ENCODE measurements at regions not wholly inside any gene's neighbourhood (a gene's known extent, or its start where the extent isn't known, plus 50 kb on each side); places are given as distances from the start of the nearest gene placed in this dataset.

- H2AFZ ChIP-seq (replicated peaks; ENCODE audit: low read length, poor library complexity): no peak overlapping the region
- H2BK120ac ChIP-seq (ENCODE audit: low read depth, low read length): no peak overlapping the region
- no peak overlapping the region for H3K14ac ChIP-seq (replicated peaks; ENCODE audit: low read depth, low read length)
- no peak overlapping the region for H4K8ac ChIP-seq (ENCODE audit: low read depth in 2 of 2, low read length in 2 of 2)
- no peak overlapping the region for H3K18ac ChIP-seq (ENCODE audit: low read depth, low read length)
- H3K23ac ChIP-seq (ENCODE audit: low read depth, low read length): no peak overlapping the region
- POLR2A ChIA-PET (ENCODE audit: unreplicated experiment): no interaction called here
- no peak overlapping the region for H2BK15ac ChIP-seq (ENCODE audit: low read depth, low read length)
- no peak overlapping the region for H2BK20ac ChIP-seq (ENCODE audit: low read depth, low read length)
- BruUV-seq (replicated peaks): no TSS peak
- no peaks in the 10 kb centered on the region for H4K20me1 ChIP-seq (ENCODE audit: insufficient read depth, low read length)
- no peaks in the 10 kb centered on the region for H3K9me3 ChIP-seq (ENCODE audit: control insufficient read depth, insufficient read depth, low read length)
- DNase-seq: no peak
- CTCF ChIA-PET: no interaction called here
- intact Hi-C loops (cut with micrococcal nuclease): no loop called here
- no peak overlapping the region for H4K91ac ChIP-seq (ENCODE audit: insufficient read depth, low read depth, low read length)
- H4K5ac ChIP-seq (ENCODE audit: low read depth, low read length): no peak overlapping the region
- TF ChIP-seq RAD21 (IDR thresholded peaks at IDR 0.05; ENCODE audit: low read length) (no peak), FOS (IDR thresholded peaks at IDR 0.05; ENCODE audit: low read depth, low read length) (no peak), CEBPB (IDR thresholded peaks at IDR 0.05; ENCODE audit: low read depth, low read length) (no peak), CHD1 (IDR thresholded peaks at IDR 0.05; ENCODE audit: low read depth, low read length) (no peak), POLR2A (IDR thresholded peaks at IDR 0.05; ENCODE audit: low read depth, low read length) (no peak), SMC3 (IDR thresholded peaks at IDR 0.05; ENCODE audit: low read depth, low read length) (no peak), NFE2L2 (IDR thresholded peaks at IDR 0.05; ENCODE audit: low read depth, low read length) (no peak), MXI1 (IDR thresholded peaks at IDR 0.05; ENCODE audit: borderline replicate concordance, low read depth, low read length) (no peak), MAZ (IDR thresholded peaks at IDR 0.05; ENCODE audit: borderline replicate concordance, low read depth, low read length) (no peak), RFX5 (IDR thresholded peaks at IDR 0.05; ENCODE audit: low read depth, low read length) (no peak), BHLHE40 (IDR thresholded peaks at IDR 0.05; ENCODE audit: low read depth, low read length) (no peak)
- TF ChIP-seq, protein P1, sequence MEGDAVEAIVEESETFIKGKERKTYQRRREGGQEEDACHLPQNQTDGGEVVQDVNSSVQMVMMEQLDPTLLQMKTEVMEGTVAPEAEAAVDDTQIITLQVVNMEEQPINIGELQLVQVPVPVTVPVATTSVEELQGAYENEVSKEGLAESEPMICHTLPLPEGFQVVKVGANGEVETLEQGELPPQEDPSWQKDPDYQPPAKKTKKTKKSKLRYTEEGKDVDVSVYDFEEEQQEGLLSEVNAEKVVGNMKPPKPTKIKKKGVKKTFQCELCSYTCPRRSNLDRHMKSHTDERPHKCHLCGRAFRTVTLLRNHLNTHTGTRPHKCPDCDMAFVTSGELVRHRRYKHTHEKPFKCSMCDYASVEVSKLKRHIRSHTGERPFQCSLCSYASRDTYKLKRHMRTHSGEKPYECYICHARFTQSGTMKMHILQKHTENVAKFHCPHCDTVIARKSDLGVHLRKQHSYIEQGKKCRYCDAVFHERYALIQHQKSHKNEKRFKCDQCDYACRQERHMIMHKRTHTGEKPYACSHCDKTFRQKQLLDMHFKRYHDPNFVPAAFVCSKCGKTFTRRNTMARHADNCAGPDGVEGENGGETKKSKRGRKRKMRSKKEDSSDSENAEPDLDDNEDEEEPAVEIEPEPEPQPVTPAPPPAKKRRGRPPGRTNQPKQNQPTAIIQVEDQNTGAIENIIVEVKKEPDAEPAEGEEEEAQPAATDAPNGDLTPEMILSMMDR (conservative IDR thresholded peaks at IDR 0.05; ENCODE audit: low read depth, low read length): no peak
- TF ChIP-seq, protein P2, sequence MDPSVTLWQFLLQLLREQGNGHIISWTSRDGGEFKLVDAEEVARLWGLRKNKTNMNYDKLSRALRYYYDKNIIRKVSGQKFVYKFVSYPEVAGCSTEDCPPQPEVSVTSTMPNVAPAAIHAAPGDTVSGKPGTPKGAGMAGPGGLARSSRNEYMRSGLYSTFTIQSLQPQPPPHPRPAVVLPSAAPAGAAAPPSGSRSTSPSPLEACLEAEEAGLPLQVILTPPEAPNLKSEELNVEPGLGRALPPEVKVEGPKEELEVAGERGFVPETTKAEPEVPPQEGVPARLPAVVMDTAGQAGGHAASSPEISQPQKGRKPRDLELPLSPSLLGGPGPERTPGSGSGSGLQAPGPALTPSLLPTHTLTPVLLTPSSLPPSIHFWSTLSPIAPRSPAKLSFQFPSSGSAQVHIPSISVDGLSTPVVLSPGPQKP (IDR thresholded peaks at IDR 0.05; ENCODE audit: borderline replicate concordance, low read depth, low read length): no peak
- TF ChIP-seq, protein P3, sequence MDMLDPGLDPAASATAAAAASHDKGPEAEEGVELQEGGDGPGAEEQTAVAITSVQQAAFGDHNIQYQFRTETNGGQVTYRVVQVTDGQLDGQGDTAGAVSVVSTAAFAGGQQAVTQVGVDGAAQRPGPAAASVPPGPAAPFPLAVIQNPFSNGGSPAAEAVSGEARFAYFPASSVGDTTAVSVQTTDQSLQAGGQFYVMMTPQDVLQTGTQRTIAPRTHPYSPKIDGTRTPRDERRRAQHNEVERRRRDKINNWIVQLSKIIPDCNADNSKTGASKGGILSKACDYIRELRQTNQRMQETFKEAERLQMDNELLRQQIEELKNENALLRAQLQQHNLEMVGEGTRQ (IDR thresholded peaks at IDR 0.05; ENCODE audit: low read depth, low read length): no peak
- no peak overlapping the region for H3K56ac ChIP-seq (ENCODE audit: extremely low read depth, insufficient read depth, low read length)
- H3K36me3 ChIP-seq (ENCODE audit: control insufficient read depth, insufficient read depth, low read length): no peaks in the 10 kb centered on the region
- no peak overlapping the region for H3K9ac ChIP-seq (ENCODE audit: low read depth, low read length)
- H3K4ac ChIP-seq (ENCODE audit: low read depth, low read length): no peak overlapping the region
- in situ Hi-C loops (cut with MboI; ENCODE audit: low sequenced_read_pairs): no loop called here
- H3K4me2 ChIP-seq (ENCODE audit: low read depth, low read length): no peak overlapping the region
- no CpG with 5 or more reads among the region's 1 CpG for whole genome bisulfite sequencing, 2 experiments (ENCODE audit: extremely low coverage in 2 of 2, insufficient read length in 1 of 2)
- no peak overlapping the region for H3K27ac ChIP-seq (ENCODE audit: insufficient read depth, low read length)
- no peak overlapping the region for H3K4me3 ChIP-seq (ENCODE audit: insufficient read depth, low read depth, low read length)
- ATAC-seq (ENCODE audit: low read depth): no peak
- H2AK9ac ChIP-seq (replicated peaks; ENCODE audit: low read depth, low read length, poor library complexity): no peak overlapping the region
- H3K27me3 ChIP-seq (ENCODE audit: control insufficient read depth, insufficient read depth, low read length): no peaks in the 10 kb centered on the region
- no peaks in the 10 kb centered on the region for H3K9me1 ChIP-seq (ENCODE audit: insufficient read depth, low read length)
- no peak overlapping the region for H2BK5ac ChIP-seq (ENCODE audit: low read depth, low read length, poor library complexity, severe bottlenecking)
- no peaks in the 10 kb centered on the region for H3K79me1 ChIP-seq (ENCODE audit: low read depth in 1 of 2, low read length in 2 of 2)
- dilution Hi-C loops (cut with HindIII; ENCODE audit: low sequenced_read_pairs, unreplicated experiment): no loop called here
- no peak overlapping the region for H2AK5ac ChIP-seq (ENCODE audit: low read depth, low read length)
- peaks cover 11% of the 10 kb centered on the region for H3K4me1 ChIP-seq (ENCODE audit: control insufficient read depth, insufficient read depth, low read length)
These were observed 253.3 kb downstream of the AEBP2 start for GRCh38 chr12:19692566-19692965.
